Neural progenitor cell (in vitro differentiated cells): ENCODE measurements at regions not wholly inside any gene's neighbourhood (a gene's known extent, or its start where the extent isn't known, plus 50 kb on each side); places are given as distances from the start of the nearest gene placed in this dataset.

ENCODE experiments used
- DNase-seq: peaks from one replicate; pipeline ENCODE4 v3.0.0-alpha.2; 2016; ENCODE audit warnings: low spot score
- H2AFZ ChIP-seq: fragments of 200-600 bp; sonication (generic); replicated peaks from 2 replicates; pipeline ENCODE4 v1.6.1; 2016; ENCODE audit warnings: antibody characterized with exemption
- H3F3A ChIP-seq: fragments of 200-600 bp; sonication (generic); 2 replicates; pipeline ENCODE4 v1.6.1; 2016; ENCODE audit warnings: antibody characterized with exemption, low read depth
- H3K27ac ChIP-seq: fragments of 200-600 bp; sonication (generic); 2 replicates; pipeline ENCODE4 v1.5.1; 2016; ENCODE audit warnings: mild to moderate bottlenecking
- H3K27me3 ChIP-seq: fragments of 200-600 bp; sonication (generic); 2 replicates; pipeline ENCODE4 v1.6.1; 2016; ENCODE audit warnings: mild to moderate bottlenecking, moderate library complexity
- H3K36me3 ChIP-seq: fragments of 200-600 bp; sonication (generic); 2 replicates; pipeline ENCODE4 v1.5.1; 2016
- H3K4me1 ChIP-seq: fragments of 200-600 bp; sonication (generic); 2 replicates; pipeline ENCODE4 v1.6.1; 2016; ENCODE audit warnings: mixed run types
- H3K4me2 ChIP-seq: fragments of 200-600 bp; sonication (generic); 2 replicates; pipeline ENCODE4 v1.6.1; 2016
- H3K4me3 ChIP-seq: fragments of 200-600 bp; sonication (generic); 2 replicates; pipeline ENCODE4 v1.5.1; 2016
- H3K79me2 ChIP-seq: fragments of 200-600 bp; sonication (generic); 2 replicates; pipeline ENCODE4 v1.6.1; 2016; ENCODE audit warnings: low read depth
- H3K9ac ChIP-seq: fragments of 200-600 bp; sonication (generic); 2 replicates; pipeline ENCODE4 v1.6.1; 2016
- H3K9me3 ChIP-seq: fragments of 200-600 bp; sonication (generic); 2 replicates; pipeline ENCODE4 v1.5.1; 2016; ENCODE audit warnings: low read depth
- H4K20me1 ChIP-seq: fragments of 200-600 bp; sonication (generic); 2 replicates; pipeline ENCODE4 v1.6.1; 2016; ENCODE audit warnings: low read depth
- H3K27ac Mint-ChIP-seq: 3 replicates; pipeline ENCODE4 v1.8.0; 2021; ENCODE audit warnings: mixed read lengths
- H3K27me3 Mint-ChIP-seq: 2 replicates; pipeline ENCODE4 v1.8.0; 2022; ENCODE audit warnings: low read depth, mild to moderate bottlenecking, inconsistent platforms, moderate library complexity, mixed read lengths; ENCODE audit not compliant: insufficient read depth
- H3K36me3 Mint-ChIP-seq: 3 replicates; pipeline ENCODE4 v1.8.0; 2021; ENCODE audit warnings: mixed read lengths
- H3K4me1 Mint-ChIP-seq: 3 replicates; pipeline ENCODE4 v1.8.0; 2021; ENCODE audit warnings: mixed read lengths
- H3K4me3 Mint-ChIP-seq: 3 replicates; pipeline ENCODE4 v1.8.0; 2021; ENCODE audit warnings: mild to moderate bottlenecking, moderate library complexity, mixed read lengths
- H3K9me3 Mint-ChIP-seq: 3 replicates; pipeline ENCODE4 v1.8.0; 2020; ENCODE audit warnings: mixed read lengths
- EZH2 ChIP-seq: fragments of 200-600 bp; sonication (generic); IDR thresholded peaks from 2 replicates; pipeline ENCODE4 v1.6.1; 2017; ENCODE audit warnings: antibody characterized with exemption, mild to moderate bottlenecking, moderate library complexity
- EZH2phosphoT487 ChIP-seq: fragments of 200-600 bp; sonication (generic); IDR thresholded peaks from 2 replicates; pipeline ENCODE4 v1.6.1; 2017; ENCODE audit warnings: antibody characterized with exemption
- TF ChIP-seq, protein P1 (sequence below): fragments of 200-600 bp; sonication (generic); IDR thresholded peaks from 2 replicates; pipeline ENCODE4 v1.5.1; 2017; ENCODE audit warnings: antibody characterized with exemption, mild to moderate bottlenecking

GRCh38 chr18:34108206-34108605, 116.5 kb downstream of the NOL4 start:
- no peak overlapping the region for H3K27ac Mint-ChIP-seq
- H3K4me3 Mint-ChIP-seq = no peak overlapping the region
- H3K27ac ChIP-seq = no peak overlapping the region
- H3K4me3 ChIP-seq = no peak overlapping the region
- H3K36me3 ChIP-seq = no peaks in the 10 kb centered on the region
- TF ChIP-seq EZH2 (no peak), EZH2phosphoT487 (no peak)
- TF ChIP-seq, protein P1, sequence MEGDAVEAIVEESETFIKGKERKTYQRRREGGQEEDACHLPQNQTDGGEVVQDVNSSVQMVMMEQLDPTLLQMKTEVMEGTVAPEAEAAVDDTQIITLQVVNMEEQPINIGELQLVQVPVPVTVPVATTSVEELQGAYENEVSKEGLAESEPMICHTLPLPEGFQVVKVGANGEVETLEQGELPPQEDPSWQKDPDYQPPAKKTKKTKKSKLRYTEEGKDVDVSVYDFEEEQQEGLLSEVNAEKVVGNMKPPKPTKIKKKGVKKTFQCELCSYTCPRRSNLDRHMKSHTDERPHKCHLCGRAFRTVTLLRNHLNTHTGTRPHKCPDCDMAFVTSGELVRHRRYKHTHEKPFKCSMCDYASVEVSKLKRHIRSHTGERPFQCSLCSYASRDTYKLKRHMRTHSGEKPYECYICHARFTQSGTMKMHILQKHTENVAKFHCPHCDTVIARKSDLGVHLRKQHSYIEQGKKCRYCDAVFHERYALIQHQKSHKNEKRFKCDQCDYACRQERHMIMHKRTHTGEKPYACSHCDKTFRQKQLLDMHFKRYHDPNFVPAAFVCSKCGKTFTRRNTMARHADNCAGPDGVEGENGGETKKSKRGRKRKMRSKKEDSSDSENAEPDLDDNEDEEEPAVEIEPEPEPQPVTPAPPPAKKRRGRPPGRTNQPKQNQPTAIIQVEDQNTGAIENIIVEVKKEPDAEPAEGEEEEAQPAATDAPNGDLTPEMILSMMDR = no peak
- no peaks in the 10 kb centered on the region for H3K27me3 Mint-ChIP-seq
- H3K9ac ChIP-seq = no peak overlapping the region
- H3K4me1 ChIP-seq = no peaks in the 10 kb centered on the region
- no peak overlapping the region for H2AFZ ChIP-seq
- H3K36me3 Mint-ChIP-seq = no peaks in the 10 kb centered on the region
- H4K20me1 ChIP-seq = no peaks in the 10 kb centered on the region
- H3F3A ChIP-seq = no peaks in the 10 kb centered on the region
- no peak overlapping the region for H3K4me2 ChIP-seq
- no peaks in the 10 kb centered on the region for H3K9me3 ChIP-seq
- H3K4me1 Mint-ChIP-seq = no peaks in the 10 kb centered on the region
- H3K27me3 ChIP-seq = no peaks in the 10 kb centered on the region
- H3K79me2 ChIP-seq = no peaks in the 10 kb centered on the region
- peaks cover 10% of the 10 kb centered on the region for H3K9me3 Mint-ChIP-seq
- DNase-seq = no peak

GRCh38 chr18:34098109-34098508, 126.6 kb downstream of the NOL4 start:
- H3K9me3 Mint-ChIP-seq = no peaks in the 10 kb centered on the region
- no peak for TF ChIP-seq EZH2
- TF ChIP-seq, protein P1 = no peak
- no peak for TF ChIP-seq EZH2phosphoT487
- Histone ChIP-seq H3K79me2 (no peaks in the 10 kb centered on the region), H3K4me1 (no peaks in the 10 kb centered on the region), H4K20me1 (no peaks in the 10 kb centered on the region), H3K4me2 (no peak overlapping the region), H3K4me3 (no peak overlapping the region), H3K27ac (no peak overlapping the region), H3F3A (no peaks in the 10 kb centered on the region), H3K9me3 (no peaks in the 10 kb centered on the region), H3K27me3 (no peaks in the 10 kb centered on the region), H2AFZ (peak overlapping the region; percentile 68), H3K9ac (no peak overlapping the region), H3K36me3 (no peaks in the 10 kb centered on the region)
- no peaks in the 10 kb centered on the region for H3K36me3 Mint-ChIP-seq
- H3K4me3 Mint-ChIP-seq = no peak overlapping the region
- peaks cover 4% of the 10 kb centered on the region for H3K4me1 Mint-ChIP-seq
- peak; percentile 9 for DNase-seq
- H3K27ac Mint-ChIP-seq = no peak overlapping the region
- H3K27me3 Mint-ChIP-seq = no peaks in the 10 kb centered on the region

GRCh38 chr18:34097312-34097711, 127.4 kb downstream of the NOL4 start:
- Histone ChIP-seq H3K79me2 (no peaks in the 10 kb centered on the region), H3F3A (no peaks in the 10 kb centered on the region), H3K36me3 (no peaks in the 10 kb centered on the region), H4K20me1 (no peaks in the 10 kb centered on the region), H3K27ac (no peak overlapping the region), H3K9me3 (no peaks in the 10 kb centered on the region), H3K4me1 (no peaks in the 10 kb centered on the region), H3K4me3 (no peak overlapping the region), H3K9ac (no peak overlapping the region), H2AFZ (no peak overlapping the region), H3K27me3 (no peaks in the 10 kb centered on the region), H3K4me2 (no peak overlapping the region)
- Mint-ChIP-seq H3K27me3 (no peaks in the 10 kb centered on the region), H3K9me3 (no peaks in the 10 kb centered on the region), H3K27ac (no peak overlapping the region), H3K4me3 (no peak overlapping the region), H3K4me1 (peaks cover 4% of the 10 kb centered on the region), H3K36me3 (no peaks in the 10 kb centered on the region)
- no peak for DNase-seq
- TF ChIP-seq EZH2phosphoT487 (no peak), EZH2 (no peak)
- TF ChIP-seq, protein P1 = no peak
